Esophagus squamous epithelium (tissue), 5 donors: ENCODE measurements at regions not wholly inside any gene's neighbourhood (a gene's known extent, or its start where the extent isn't known, plus 50 kb on each side); places are given as distances from the start of the nearest gene placed in this dataset.

Experiments
- DNase-seq: peaks from one replicate; lab custom pipeline; 2025; lab: John Stamatoyannopoulos, UW
- H3K27ac ChIP-seq, 4 donors: fragments of 200-600 bp; sonication (generic); one replicate each; pipeline ENCODE4 v1.5.1; 2016 to 2019; ENCODE audit warnings: mild to moderate bottlenecking in 1 of 4
- H3K27me3 ChIP-seq, 4 donors: fragments of 200-600 bp; sonication (generic); 1 replicate in 3 of 4; 2 replicates in 1 of 4; pipeline versions ENCODE4 v1.5.1 to v1.6.0; 2017 to 2021; ENCODE audit warnings: antibody characterized with exemption in 1 of 4
- H3K36me3 ChIP-seq, 3 donors: fragments of 200-600 bp; sonication (generic); one replicate each; pipeline ENCODE4 v1.5.1; 2016 to 2019
- H3K4me1 ChIP-seq, 3 donors: fragments of 200-600 bp; sonication (generic); one replicate each; pipeline ENCODE4 v1.5.1; 2017 to 2019
- H3K4me3 ChIP-seq, 4 donors: fragments of 200-600 bp; sonication (generic); 1 replicate in 3 of 4; 2 replicates in 1 of 4; pipeline ENCODE4 v1.5.1; 2016 to 2019; ENCODE audit warnings: mild to moderate bottlenecking in 2 of 4, moderate library complexity in 1 of 4
- H3K9me3 ChIP-seq, 3 donors: fragments of 200-600 bp; sonication (generic); one replicate each; pipeline ENCODE4 v1.5.1; 2016 to 2019
- CTCF ChIP-seq, 6 experiments: fragments of 450-650 bp in 4 of 6; fragments of 200-600 bp in 2 of 6; sonication (generic) in 2 of 6; IDR thresholded peaks; one replicate each; pipeline ENCODE4 v1.5.1; 2016 to 2019; ENCODE audit warnings: antibody characterized with exemption in 6 of 6, mild to moderate bottlenecking in 4 of 6, moderate library complexity in 4 of 6
- POLR2A ChIP-seq, 4 donors: fragments of 450-650 bp; IDR thresholded peaks; one replicate each; pipeline ENCODE4 v1.6.1; 2017; ENCODE audit warnings: antibody characterized with exemption in 4 of 4, mild to moderate bottlenecking in 4 of 4, moderate library complexity in 3 of 4
- whole genome bisulfite sequencing, 2 donors: methylation state at CpG; one replicate each; pipeline ENCODE4 v1.1.5; 2018; 5-methylcytosine and 5-hydroxymethylcytosine counted together
- intact Hi-C: fragments of 100-400 bp; cut with DNase I; formaldehyde crosslinking; loops from one replicate; pipeline ENCODE4 v1.15.0; 2022
- donor health status: DM: yes; HTN: yes; CAD: no.

- intact Hi-C loops, result no loop called here
- Histone ChIP-seq H3K27me3 (no peaks in the 10 kb centered on the region), H3K4me1 (no peaks in the 10 kb centered on the region), H3K4me3 (no peak overlapping the region), H3K36me3 (no peaks in the 10 kb centered on the region), H3K27ac (no peak overlapping the region), H3K9me3 (no peaks in the 10 kb centered on the region)
- no peak for DNase-seq
- TF ChIP-seq POLR2A (IDR thresholded peaks at IDR 0.05) (no peak), CTCF (IDR thresholded peaks at IDR 0.05) (no peak)
- 61% methylated on average over 2 of the region's 2 CpGs for WGBS, 2 donors
These were observed 169.1 kb upstream of the CDH18 start for GRCh38 chr5:20157089-20157488.

GRCh38 chr5:20145240-20145639, 157.2 kb upstream of the CDH18 start:
- 24 to 31% methylated on average over 1 of the region's 1 CpG for WGBS, 2 donors
- DNase-seq, result no peak
- Histone ChIP-seq H3K4me1 (no peaks in the 10 kb centered on the region), H3K27me3 (no peaks in the 10 kb centered on the region), H3K27ac (no peak overlapping the region), H3K36me3 (no peaks in the 10 kb centered on the region), H3K4me3 (no peak overlapping the region), H3K9me3 (no peaks in the 10 kb centered on the region)
- intact Hi-C loops, result no loop called here
- TF ChIP-seq POLR2A (IDR thresholded peaks at IDR 0.05) (no peak), CTCF (IDR thresholded peaks at IDR 0.05) (no peak)

- no peak for DNase-seq
- Histone ChIP-seq H3K27ac (no peak overlapping the region), H3K4me1 (no peaks in the 10 kb centered on the region), H3K4me3 (no peak overlapping the region), H3K27me3 (no peaks in the 10 kb centered on the region), H3K36me3 (no peaks in the 10 kb centered on the region), H3K9me3 (no peaks in the 10 kb centered on the region)
- TF ChIP-seq CTCF (IDR thresholded peaks at IDR 0.05) (no peak), POLR2A (IDR thresholded peaks at IDR 0.05) (no peak)
- intact Hi-C loops, result no loop called here
- WGBS, 2 donors, result 75 to 82% methylated on average over 3 of the region's 3 CpGs
These were observed 141.5 kb upstream of the CDH18 start for GRCh38 chr5:20129501-20129900.

GRCh38 chr5:20128343-20128742, 140.3 kb upstream of the CDH18 start:
- no peak for DNase-seq
- no peaks in the 10 kb centered on the region for H3K27me3 ChIP-seq
- WGBS, 2 donors, result 76 to 79% methylated on average over 1 of the region's 1 CpG
- intact Hi-C loops, result no loop called here
- no peaks in the 10 kb centered on the region for H3K9me3 ChIP-seq
- no peak overlapping the region for H3K4me3 ChIP-seq
- H3K36me3 ChIP-seq, result no peaks in the 10 kb centered on the region
- no peak for TF ChIP-seq CTCF (IDR thresholded peaks at IDR 0.05)
- TF ChIP-seq POLR2A (IDR thresholded peaks at IDR 0.05), result no peak
- no peaks in the 10 kb centered on the region for H3K4me1 ChIP-seq
- H3K27ac ChIP-seq, result no peak overlapping the region

- no peak for DNase-seq
- no peak for TF ChIP-seq POLR2A (IDR thresholded peaks at IDR 0.05)
- Histone ChIP-seq H3K4me3 (no peak overlapping the region), H3K36me3 (no peaks in the 10 kb centered on the region), H3K27ac (no peak overlapping the region), H3K9me3 (no peaks in the 10 kb centered on the region), H3K4me1 (no peaks in the 10 kb centered on the region), H3K27me3 (no peaks in the 10 kb centered on the region)
- intact Hi-C loops, result no loop called here
- WGBS, 2 donors, result 50 to 67% methylated on average over 1 of the region's 1 CpG
These were observed 126.5 kb upstream of the CDH18 start for GRCh38 chr5:20114526-20114925.

- intact Hi-C loops, result no loop called here
- no peaks in the 10 kb centered on the region for H3K4me1 ChIP-seq
- no peaks in the 10 kb centered on the region for H3K27me3 ChIP-seq
- no peak for DNase-seq
- no peak overlapping the region for H3K4me3 ChIP-seq
- 86 to 89% methylated on average over 4 of the region's 4 CpGs for WGBS, 2 donors
- H3K36me3 ChIP-seq, result no peaks in the 10 kb centered on the region
- no peaks in the 10 kb centered on the region for H3K9me3 ChIP-seq
- TF ChIP-seq CTCF (IDR thresholded peaks at IDR 0.05), result no peak
- no peak for TF ChIP-seq POLR2A (IDR thresholded peaks at IDR 0.05)
- no peak overlapping the region for H3K27ac ChIP-seq
These were observed 125.9 kb upstream of the CDH18 start for GRCh38 chr5:20113931-20114330.
